SK-N-SH treated with all-trans-retinoic acid at 6 μM for 48 hours (cell line): ENCODE measurements at regions not wholly inside any gene's neighbourhood (a gene's known extent, or its start where the extent isn't known, plus 50 kb on each side); places are given as distances from the start of the nearest gene placed in this dataset.

ENCODE experiments used
- ATAC-seq: fragments of 200-7000 bp; cut with Tn5 transposase; 3 replicates; pipeline ENCODE4 v1.9.1; 2020; ENCODE audit warnings: mild to moderate bottlenecking, moderate library complexity
- BACH2 ChIP-seq: fragments of 250-450 bp; sonication (Bioruptor Pico); IDR thresholded peaks from 2 replicates; pipeline ENCODE4 v1.9.0; 2021; ENCODE audit warnings: mild to moderate bottlenecking, borderline replicate concordance
- CSRNP3 ChIP-seq: fragments of 250-450 bp; sonication (Bioruptor Pico); IDR thresholded peaks from 2 replicates; pipeline ENCODE4 v1.5.1; 2021; ENCODE audit warnings: mild to moderate bottlenecking, moderate library complexity
- ESRRG ChIP-seq: fragments of 250-450 bp; sonication (Bioruptor Pico); IDR thresholded peaks from 2 replicates; pipeline ENCODE4 v1.6.1; 2021; ENCODE audit warnings: mild to moderate bottlenecking
- GLIS3 ChIP-seq: fragments of 250-450 bp; sonication (Bioruptor Pico); IDR thresholded peaks from 2 replicates; pipeline ENCODE4 v1.5.0; 2020; ENCODE audit warnings: mild to moderate bottlenecking, moderate library complexity
- OSR1 ChIP-seq: fragments of 250-450 bp; sonication (Bioruptor Pico); IDR thresholded peaks from 2 replicates; pipeline ENCODE4 v1.8.0; 2022; ENCODE audit warnings: moderate library complexity, mild to moderate bottlenecking, inconsistent platforms
- PATZ1 ChIP-seq: fragments of 250-450 bp; sonication (Bioruptor Pico); IDR thresholded peaks from 2 replicates; pipeline ENCODE4 v1.8.0; 2020; ENCODE audit warnings: mild to moderate bottlenecking, moderate library complexity, borderline replicate concordance
- POU6F1 ChIP-seq: fragments of 250-450 bp; sonication (Bioruptor Pico); IDR thresholded peaks from 2 replicates; pipeline ENCODE4 v1.8.0; 2021; ENCODE audit warnings: low read depth, mild to moderate bottlenecking, moderate library complexity, borderline replicate concordance
- PPARA ChIP-seq: fragments of 250-450 bp; sonication (Bioruptor Pico); IDR thresholded peaks from 2 replicates; pipeline ENCODE4 v1.5.0; 2020; ENCODE audit warnings: mild to moderate bottlenecking, borderline replicate concordance
- TCF4 ChIP-seq: fragments of 250-450 bp; sonication (Bioruptor Pico); IDR thresholded peaks from 2 replicates; pipeline ENCODE4 v1.8.0; 2021; ENCODE audit warnings: mild to moderate bottlenecking, moderate library complexity, borderline replicate concordance
- ZC3H10 ChIP-seq: fragments of 250-450 bp; sonication (Bioruptor Pico); IDR thresholded peaks from 2 replicates; pipeline ENCODE4 v1.5.1; 2021; ENCODE audit warnings: mild to moderate bottlenecking, moderate library complexity
- ZFP30 ChIP-seq: fragments of 450-650 bp; formaldehyde crosslinking; IDR thresholded peaks from 2 replicates; pipeline ENCODE4 v1.5.0; 2022; ENCODE audit warnings: mild to moderate bottlenecking, moderate library complexity
- ZNF565 ChIP-seq: fragments of 450-650 bp; formaldehyde crosslinking; conservative IDR thresholded peaks from 2 replicates; pipeline ENCODE4 v1.5.0; 2020; ENCODE audit warnings: low read depth, mild to moderate bottlenecking, moderate library complexity
- ZNF70 ChIP-seq: fragments of 450-650 bp; formaldehyde crosslinking; IDR thresholded peaks from 2 replicates; pipeline ENCODE4 v1.5.0; 2020; ENCODE audit warnings: mild to moderate bottlenecking, moderate library complexity
- ZNF8 ChIP-seq: fragments of 450-650 bp; formaldehyde crosslinking; IDR thresholded peaks from 2 replicates; pipeline ENCODE4 v1.5.0; 2020; ENCODE audit warnings: mild to moderate bottlenecking, moderate library complexity
- TF ChIP-seq, protein P1 (sequence below): fragments of 250-450 bp; sonication (Bioruptor Pico); IDR thresholded peaks from 2 replicates; pipeline ENCODE4 v1.5.1; 2020; ENCODE audit warnings: low read depth, mild to moderate bottlenecking, moderate library complexity
- TF ChIP-seq, protein P2 (sequence below): fragments of 250-450 bp; sonication (Bioruptor Pico); IDR thresholded peaks from 2 replicates; pipeline ENCODE4 v1.5.0; 2020; ENCODE audit warnings: mild to moderate bottlenecking, moderate library complexity

DNA sequence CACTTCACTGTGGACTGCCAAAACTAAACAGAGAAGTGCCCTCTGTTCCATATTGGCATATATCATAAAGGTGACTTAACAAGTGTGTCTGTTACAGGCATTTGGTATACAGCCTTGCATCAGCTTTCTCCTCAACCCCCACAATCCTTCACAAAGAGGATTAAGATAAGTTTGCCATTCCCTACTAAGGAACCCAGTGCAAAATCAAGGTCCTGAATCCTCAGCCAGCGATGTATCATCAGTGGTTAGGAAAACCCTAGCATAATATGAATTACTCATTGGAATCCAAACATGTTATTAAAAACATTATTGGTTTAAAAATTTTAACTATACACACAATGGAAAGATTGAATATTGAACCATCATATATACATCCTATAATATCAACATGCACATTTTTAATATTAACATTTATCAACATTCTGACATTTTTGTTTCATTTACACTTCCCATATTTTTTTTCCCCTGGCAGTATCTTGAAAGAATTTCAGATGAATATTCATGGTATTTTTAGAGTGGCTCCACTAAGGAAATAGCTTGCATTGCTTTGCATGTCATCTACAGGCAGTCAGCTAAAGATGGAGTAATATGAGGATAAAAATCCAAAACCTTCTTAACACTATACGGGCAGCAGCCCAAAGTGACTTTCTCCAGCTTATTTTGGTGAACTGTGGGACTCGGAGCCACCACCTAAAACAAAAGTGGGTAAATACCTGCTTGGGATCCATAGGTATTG is 215.6 kb upstream of the CHRM2 start:
- TF ChIP-seq ZFP30 (CRISPR knock-in tag) (no peak), TCF4 (CRISPR knock-in tag) (no peak), ZC3H10 (CRISPR knock-in tag) (no peak), PATZ1 (CRISPR knock-in tag) (no peak), BACH2 (CRISPR knock-in tag) (no peak), ZNF565 (CRISPR knock-in tag) (no peak), POU6F1 (no peak), CSRNP3 (CRISPR knock-in tag) (no peak), PPARA (CRISPR knock-in tag) (no peak), ESRRG (CRISPR knock-in tag) (no peak), GLIS3 (no peak), ZNF70 (no peak), OSR1 (CRISPR knock-in tag) (no peak)
- TF ChIP-seq, protein P1, sequence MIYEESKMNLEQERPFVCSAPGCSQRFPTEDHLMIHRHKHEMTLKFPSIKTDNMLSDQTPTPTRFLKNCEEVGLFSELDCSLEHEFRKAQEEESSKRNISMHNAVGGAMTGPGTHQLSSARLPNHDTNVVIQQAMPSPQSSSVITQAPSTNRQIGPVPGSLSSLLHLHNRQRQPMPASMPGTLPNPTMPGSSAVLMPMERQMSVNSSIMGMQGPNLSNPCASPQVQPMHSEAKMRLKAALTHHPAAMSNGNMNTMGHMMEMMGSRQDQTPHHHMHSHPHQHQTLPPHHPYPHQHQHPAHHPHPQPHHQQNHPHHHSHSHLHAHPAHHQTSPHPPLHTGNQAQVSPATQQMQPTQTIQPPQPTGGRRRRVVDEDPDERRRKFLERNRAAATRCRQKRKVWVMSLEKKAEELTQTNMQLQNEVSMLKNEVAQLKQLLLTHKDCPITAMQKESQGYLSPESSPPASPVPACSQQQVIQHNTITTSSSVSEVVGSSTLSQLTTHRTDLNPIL, result no peak
- TF ChIP-seq, protein P2, sequence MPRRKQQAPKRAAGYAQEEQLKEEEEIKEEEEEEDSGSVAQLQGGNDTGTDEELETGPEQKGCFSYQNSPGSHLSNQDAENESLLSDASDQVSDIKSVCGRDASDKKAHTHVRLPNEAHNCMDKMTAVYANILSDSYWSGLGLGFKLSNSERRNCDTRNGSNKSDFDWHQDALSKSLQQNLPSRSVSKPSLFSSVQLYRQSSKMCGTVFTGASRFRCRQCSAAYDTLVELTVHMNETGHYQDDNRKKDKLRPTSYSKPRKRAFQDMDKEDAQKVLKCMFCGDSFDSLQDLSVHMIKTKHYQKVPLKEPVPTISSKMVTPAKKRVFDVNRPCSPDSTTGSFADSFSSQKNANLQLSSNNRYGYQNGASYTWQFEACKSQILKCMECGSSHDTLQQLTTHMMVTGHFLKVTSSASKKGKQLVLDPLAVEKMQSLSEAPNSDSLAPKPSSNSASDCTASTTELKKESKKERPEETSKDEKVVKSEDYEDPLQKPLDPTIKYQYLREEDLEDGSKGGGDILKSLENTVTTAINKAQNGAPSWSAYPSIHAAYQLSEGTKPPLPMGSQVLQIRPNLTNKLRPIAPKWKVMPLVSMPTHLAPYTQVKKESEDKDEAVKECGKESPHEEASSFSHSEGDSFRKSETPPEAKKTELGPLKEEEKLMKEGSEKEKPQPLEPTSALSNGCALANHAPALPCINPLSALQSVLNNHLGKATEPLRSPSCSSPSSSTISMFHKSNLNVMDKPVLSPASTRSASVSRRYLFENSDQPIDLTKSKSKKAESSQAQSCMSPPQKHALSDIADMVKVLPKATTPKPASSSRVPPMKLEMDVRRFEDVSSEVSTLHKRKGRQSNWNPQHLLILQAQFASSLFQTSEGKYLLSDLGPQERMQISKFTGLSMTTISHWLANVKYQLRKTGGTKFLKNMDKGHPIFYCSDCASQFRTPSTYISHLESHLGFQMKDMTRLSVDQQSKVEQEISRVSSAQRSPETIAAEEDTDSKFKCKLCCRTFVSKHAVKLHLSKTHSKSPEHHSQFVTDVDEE, result no peak

GRCh38 chr7:136640977-136641376 is 227.5 kb upstream of the CHRM2 start:
- TF ChIP-seq ZNF8 (CRISPR knock-in tag) (no peak), BACH2 (CRISPR knock-in tag) (0 out of 2 replicates have a peak, but pooled peaks have one; percentile 13)
- ATAC-seq, result no peak

More for the DNA sequence above, 215.6 kb upstream of the CHRM2 start:
- ATAC-seq, result no peak

- no peak for ATAC-seq
- TF ChIP-seq, protein P1, result no peak
- TF ChIP-seq ZC3H10 (CRISPR knock-in tag) (no peak), ZFP30 (CRISPR knock-in tag) (no peak), ZNF70 (no peak), ZNF565 (CRISPR knock-in tag) (no peak), PATZ1 (CRISPR knock-in tag) (no peak), TCF4 (CRISPR knock-in tag) (no peak), CSRNP3 (CRISPR knock-in tag) (no peak), PPARA (CRISPR knock-in tag) (no peak), ZNF8 (CRISPR knock-in tag) (no peak), ESRRG (CRISPR knock-in tag) (no peak)
- TF ChIP-seq, protein P2, result no peak
Measured at GRCh38 chr7:136637813-136638212, 230.6 kb upstream of the CHRM2 start.
